HS-5 (cell line): ENCODE measurements at regions not wholly inside any gene's neighbourhood (a gene's known extent, or its start where the extent isn't known, plus 50 kb on each side); places are given as distances from the start of the nearest gene placed in this dataset.
A peak's percentile ranks its signal among the peaks of the same experiment; 100 is the strongest.

Experiments
- DNase-seq: peaks from one replicate; pipeline ENCODE4 v3.0.0-alpha.2; 2012; ENCODE audit warnings: low read depth

DNA sequence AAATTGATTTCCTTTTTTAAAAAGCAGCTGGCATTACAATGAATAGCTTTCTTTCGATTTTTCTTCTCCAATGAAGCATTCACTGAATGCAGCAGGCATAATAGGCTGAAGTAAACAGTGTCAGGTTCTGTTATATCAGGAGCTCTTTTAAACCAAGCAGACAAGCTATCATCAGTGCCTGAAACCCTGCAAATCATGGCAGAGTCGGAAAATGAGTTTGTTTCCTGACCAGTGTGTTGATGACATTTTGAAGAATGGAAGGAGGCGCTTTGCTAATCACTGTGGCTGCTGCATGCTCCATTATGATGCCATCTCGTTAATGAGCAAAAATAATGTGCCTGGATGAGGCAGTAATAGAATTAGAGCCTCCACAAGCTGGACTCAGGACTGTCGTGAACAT is 284.5 kb downstream of the ZNF608 start:
- DNase-seq, result no peak

DNA sequence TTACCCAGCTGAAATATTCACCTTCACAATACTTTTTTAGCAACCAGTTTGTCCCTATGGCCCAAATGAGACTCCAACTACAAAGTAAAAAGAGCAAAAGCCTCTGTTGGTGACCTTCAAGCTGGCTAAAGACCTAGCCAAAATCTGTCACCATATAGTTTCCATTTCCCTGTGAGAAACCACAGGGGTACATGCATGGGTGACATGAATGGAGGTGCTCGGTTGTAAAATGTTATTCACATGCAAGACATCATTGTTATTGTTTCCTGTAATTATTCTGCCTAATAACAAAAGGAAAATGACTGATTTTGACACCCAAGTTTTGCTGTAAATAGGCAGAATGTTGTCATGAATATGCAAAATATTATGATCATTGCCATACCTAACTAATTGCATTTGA is 285.3 kb downstream of the ZNF608 start:
- no peak for DNase-seq

GRCh38 chr5:124460642-124461041 is 285.8 kb downstream of the ZNF608 start:
- DNase-seq, result no peak

- no peak for DNase-seq
Observed at GRCh38 chr5:124459984-124460383, 286.5 kb downstream of the ZNF608 start.

DNA sequence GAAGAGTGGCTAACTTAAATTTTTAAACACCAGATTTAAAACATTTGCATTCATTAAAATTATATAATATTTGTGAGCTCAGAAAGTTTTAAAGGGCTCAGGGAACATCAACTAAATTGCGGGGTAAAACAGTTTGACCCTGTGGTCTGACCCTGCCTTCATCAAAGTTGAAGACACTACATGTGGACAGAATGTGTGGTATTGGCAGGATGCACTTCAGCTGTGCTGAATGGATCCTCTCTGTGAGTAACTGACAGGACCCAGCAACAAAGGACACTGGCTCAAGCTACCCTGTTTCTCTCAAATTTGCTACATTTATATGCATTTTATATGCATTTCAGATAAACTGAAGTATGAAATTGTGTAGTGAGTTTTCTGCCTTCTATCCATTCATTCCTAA is 288.5 kb downstream of the ZNF608 start:
- no peak for DNase-seq

DNA sequence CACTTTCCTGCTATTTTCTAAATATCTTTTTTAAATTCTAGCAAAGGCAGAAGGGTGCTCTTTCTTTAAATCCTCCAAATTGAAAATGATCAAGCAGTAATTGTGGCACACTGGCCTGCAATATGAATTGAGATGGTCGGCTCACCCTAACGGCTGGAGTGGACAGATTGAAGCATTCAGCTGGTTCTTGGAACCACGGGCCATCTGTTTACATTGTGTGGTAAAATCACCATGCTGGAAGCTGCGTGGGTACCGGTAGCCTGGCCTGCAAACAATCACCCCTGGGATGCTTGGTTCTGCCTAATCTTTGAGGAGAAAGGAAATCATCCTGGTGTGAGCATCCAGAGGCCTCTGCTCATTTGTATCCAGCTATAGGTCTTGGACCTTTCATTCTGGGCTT is 289.3 kb downstream of the ZNF608 start:
- DNase-seq, result no peak

DNA sequence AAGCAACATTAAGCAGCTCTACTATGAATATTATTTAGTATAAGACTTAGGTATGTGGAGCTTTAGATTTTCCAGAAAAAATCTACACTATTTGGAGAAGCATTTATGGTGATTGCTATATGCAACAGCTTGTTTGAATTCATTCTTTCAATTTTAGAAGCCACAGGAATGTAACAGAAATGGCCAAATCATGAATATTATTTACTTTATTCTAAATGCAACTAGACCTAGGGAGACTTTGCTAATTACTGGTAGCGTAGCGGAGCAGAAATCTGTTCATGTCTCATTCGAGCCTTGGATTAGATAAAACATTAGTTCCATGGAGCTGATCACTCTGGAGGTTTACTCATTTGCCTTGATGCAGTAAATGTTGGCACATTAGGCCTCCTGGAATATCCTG is 290.2 kb downstream of the ZNF608 start:
- no peak for DNase-seq

DNA sequence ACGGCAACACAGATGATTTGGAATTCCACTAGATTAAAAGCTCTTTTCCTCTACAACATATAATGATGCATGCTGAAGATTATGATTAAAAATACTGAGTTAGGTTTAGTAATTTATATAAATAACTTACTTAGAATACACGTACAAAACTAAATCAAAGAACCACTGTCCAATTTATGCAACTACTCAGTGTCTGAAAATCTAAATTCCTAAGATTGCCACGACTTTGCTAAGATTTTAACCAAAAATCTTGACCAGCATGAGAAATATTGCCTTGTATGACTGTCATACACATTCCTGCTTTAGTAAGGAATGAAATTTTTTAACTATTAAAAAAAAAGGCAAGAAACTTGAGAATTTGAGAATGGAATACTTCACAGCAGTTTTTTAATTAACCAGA is 292.4 kb downstream of the ZNF608 start:
- no peak for DNase-seq

DNA sequence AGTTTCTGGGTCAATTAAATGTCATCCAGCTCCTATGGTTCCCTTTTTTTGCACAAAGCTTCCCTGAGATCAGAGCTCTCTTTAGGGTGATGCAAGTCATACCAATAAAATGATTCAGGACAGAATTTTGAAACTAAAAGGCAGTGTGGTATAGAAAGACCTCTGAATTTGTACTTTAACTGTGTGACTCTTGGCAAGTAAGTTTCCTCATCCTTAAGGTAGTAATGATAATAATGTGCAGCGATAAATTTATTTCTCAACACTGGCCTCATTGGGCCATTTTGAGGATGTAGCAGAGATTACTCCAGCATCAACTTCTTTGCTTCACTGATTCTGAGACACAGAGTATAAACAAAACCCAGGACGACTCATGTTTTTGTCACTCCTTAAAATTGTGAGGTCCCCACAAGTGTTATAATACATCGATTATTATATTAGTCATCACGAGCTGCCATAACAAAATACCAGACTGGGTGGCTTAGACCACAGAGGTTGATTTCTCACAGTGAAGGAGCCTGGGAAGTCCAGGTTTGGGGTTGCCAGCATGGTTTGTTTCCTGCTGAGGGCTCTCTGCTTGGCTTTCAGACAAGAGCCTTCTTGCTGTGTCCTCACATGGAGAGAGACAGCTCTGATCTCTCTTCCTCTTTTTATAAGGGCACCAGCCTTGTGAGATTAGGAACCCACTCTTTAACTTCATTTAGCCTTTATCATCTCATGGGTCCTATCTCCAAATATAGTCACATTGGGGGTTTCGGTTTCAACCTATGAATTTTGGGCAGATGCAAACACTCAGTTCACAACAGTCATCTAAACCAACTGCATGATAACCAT is 293.0 kb downstream of the ZNF608 start:
- DNase-seq, result peak; percentile 65

DNA sequence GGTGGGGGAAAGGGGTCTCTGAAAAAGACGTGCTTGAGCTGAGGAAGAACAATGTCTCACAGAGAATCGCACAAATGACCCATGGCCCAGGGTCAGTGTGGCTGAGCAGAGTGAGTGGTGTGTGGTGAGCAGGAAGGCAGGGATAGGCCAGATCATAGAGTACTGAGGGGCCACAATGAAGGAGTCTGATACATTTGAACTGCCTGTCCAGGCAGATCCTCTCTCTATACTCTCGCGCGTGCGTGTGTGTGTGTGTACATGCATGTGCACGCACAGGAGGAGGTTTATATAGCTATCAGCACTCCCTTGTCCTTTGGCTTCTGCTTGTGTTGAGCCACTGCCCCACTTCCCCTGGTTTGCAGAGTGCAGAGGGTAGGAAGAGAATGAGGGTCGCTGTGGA is 294.0 kb downstream of the ZNF608 start:
- no peak for DNase-seq

DNA sequence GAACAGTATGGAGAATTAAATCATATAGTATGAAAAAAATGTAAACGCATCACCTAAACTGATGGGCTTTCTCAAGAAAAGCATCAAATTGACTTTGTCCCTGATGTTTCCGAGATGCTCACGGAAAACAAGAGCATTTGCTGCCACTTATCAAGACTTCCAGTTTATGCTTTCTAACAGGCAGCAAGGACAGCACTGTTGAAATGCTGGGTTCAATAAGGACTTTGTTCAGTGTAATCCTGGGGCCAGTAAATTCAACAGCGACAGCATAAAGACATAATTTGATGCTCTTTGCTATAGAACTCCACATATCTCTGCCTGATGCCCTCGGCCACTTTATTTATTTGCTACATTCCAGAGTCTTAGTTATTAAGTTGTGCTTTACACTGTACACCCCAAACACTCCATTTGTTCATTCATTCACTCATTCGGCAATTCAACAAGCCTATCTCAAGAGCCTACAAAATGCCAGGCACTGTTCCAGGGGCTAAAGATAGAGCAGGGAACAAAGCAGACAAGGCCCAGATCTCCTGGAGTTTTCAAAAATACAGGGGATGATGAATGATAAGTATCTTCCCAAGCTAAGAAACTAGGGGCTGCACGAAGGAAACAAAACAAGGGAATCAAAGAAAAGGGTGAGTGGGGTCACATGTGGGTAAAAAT is 294.6 kb downstream of the ZNF608 start:
- no peak for DNase-seq

DNA sequence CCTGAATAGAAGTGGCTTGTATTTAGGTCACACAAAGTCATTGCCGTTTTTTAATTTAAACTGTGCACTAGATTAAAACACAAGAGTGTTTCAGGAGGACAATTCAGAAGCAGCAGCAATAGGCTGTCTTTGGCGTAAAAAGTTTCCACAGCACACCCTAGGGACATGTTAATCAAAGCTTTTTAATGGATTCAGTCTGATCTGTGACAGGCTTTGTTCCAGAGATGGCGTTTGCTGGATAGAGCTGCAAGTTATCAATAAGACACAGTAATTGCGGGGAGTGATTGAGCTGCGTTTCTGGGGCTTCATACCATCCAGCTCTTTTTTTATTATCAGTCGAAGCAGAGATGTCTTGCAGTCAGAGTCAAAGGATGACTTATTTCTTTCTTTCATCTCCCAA is 300.3 kb downstream of the ZNF608 start:
- no peak for DNase-seq

- DNase-seq, result no peak
Observed at GRCh38 chr5:124445070-124445619, 301.3 kb downstream of the ZNF608 start.

DNA sequence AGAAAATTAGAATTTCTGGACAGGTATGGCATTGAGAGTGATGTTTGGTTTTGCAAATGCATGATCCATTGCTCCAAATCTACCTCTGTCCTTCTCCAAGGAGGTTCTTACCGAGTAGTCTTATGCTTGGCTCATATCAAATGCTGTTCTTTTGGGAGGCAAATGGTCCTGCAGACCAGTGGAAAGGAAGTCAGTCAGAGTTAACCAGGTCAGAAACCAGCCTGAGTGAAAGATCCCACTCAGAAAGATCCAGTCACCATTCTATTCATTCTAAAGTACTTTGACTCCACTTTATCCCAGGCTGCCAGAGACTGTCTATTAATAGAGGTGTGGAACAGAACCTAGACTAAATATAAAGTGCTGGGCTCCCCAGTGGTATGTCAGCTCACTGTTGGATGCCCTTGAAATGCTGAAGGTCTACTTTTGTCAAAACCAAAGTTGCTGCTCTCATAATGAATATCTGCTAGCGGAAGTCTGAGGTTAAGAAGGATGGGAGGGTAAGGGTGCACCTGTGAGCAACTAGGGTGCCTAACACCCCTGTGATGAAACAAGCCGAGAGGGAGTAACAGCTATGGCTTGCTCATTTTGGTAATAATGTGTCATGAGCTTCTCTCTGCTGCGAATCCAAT is 302.2 kb downstream of the ZNF608 start:
- DNase-seq, result no peak

DNA sequence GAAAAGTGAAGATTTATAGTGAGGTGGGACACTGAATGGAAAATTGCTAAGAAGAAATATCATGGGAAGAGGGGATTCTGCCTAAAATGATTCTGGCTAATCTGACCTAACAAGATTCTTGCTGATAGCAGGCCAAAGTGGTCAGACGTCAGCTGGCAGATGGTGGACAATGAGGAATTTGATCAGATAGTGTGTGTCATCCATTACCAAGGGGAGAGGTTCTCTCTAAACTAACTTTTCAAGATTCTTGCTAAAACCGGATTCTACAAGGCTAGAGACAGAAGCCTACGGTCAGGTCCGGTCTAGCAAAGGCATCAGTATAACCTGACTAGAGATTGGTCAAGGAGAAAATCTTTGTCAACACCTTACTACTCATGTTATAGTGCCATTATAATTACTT is 306.0 kb downstream of the ZNF608 start:
- no peak for DNase-seq

DNA sequence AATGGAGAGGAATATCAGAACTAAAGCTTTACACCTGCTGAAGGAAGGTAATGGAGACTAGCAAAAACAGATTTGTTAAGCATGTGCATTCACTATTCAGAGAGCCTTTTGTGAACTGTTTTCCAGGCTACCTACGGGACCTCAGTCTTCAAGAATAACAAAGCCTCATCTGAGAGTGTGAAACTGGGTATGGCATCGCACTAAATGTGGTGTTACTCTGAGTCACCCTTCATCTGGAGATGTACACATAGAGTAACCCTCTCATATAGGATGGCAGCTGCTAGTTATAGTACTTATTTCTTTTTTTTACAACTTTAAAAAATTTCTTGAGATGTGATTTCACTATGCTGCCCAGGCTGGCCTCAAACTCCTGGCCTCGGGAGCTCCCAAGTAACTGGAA is 306.8 kb downstream of the ZNF608 start:
- no peak for DNase-seq

- DNase-seq, result no peak
Observed at GRCh38 chr5:124438903-124439281, 307.5 kb downstream of the ZNF608 start.

DNA sequence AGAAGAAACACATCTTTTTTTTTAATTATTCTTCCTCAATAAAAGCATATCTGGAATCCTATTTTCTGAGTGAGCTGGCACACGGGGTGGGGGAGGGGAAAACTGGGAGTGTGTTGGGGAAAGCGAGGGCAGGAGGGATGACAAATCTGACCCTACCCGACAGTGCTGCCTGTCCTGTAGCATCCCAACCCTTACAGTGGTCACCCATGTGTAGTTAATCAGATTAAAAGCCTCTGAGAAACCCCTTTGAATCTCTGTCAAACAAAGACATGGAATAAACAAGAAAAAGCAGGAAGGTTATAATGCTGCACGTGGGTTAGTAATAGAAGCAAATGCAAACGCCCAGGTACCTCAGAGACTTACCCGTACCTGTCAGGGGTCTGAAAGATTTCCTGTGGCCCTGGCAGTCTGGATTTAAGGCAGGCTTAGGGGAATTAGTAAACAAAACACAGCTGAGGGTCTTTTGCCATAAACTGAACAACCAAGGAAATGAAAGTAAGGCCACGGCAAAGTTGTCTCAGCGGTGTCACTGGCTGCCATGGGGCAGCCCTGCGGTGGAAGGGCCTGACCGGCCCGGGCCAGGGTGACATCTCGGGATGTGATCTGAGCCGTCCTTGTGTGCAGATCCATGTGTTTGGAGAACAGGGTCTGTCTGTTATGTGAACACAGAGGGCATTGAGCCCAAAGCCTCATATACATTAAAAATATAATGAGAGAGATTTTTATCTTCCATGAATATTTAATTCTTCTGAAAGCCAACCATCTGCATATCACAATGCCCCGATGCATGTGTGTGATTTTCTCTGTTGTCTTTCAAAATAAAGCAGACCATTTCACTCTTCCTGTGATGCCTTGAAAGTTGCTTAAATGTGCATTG is 308.2 kb downstream of the ZNF608 start:
- no peak for DNase-seq

DNA sequence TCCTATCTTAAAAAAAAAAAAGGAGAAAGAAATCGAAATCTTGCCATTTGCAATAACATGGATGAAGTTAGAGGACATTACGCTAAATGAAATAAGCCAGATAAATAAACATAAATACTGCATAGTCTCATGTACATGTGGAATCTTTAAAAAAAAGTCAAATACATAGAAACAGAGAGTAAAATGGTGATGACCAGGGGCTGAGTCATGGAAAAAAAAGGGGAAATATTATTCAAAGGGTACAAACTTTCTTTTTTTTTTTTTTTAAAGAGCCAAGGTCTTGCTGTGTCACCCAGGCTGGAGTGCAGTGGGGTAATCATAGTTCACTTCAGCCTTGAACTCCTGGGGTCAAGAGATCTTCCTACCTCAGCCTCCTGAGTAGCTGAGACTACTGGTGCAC is 310.1 kb downstream of the ZNF608 start:
- DNase-seq, result peak; percentile 19

GRCh38 chr5:124433170-124433569 is 313.3 kb downstream of the ZNF608 start:
- no peak for DNase-seq

- no peak for DNase-seq
Observed at GRCh38 chr5:124421584-124421983, 324.9 kb downstream of the ZNF608 start.

- DNase-seq, result no peak
Observed at GRCh38 chr5:124420952-124421351, 325.5 kb downstream of the ZNF608 start.
